ENCODE measurements at regions not wholly inside any gene's neighbourhood (a gene's known extent, or its start where the extent isn't known, plus 50 kb on each side); places are given as distances from the start of the nearest gene placed in this dataset.
"Not testable (repeated sequence)": the region's sequence is repeated elsewhere in the genome, so short reads cannot be mapped to it uniquely, and the experiment has no call there.

DNA sequence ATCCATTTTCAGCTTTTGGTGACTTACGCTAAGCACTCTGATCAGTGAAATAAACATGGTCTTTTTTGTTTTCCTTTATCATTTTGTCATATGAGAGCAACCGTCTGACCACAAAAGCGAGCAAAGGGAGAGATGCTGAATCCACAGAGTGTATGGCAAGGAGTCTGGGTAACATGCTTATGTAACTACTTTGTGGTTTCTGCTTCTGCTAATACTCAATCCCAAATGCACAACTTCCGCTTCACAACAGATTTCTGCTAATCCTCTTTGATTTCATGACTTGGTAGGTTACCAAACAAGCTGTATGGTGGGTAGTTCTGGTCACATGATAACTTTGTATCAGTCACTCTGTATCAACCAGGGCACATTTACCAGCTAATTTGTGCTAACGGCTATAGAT is 908.4 kb upstream of the CRIM1 start:
- no peak overlapping the region for H3K27ac ChIP-seq (ENCODE audit: low read depth, low read length)
- H3K36me3 ChIP-seq (ENCODE audit: control insufficient read depth, low read length) = no peaks in the 10 kb centered on the region
- no peak for TF ChIP-seq CTCF (IDR thresholded peaks at IDR 0.05; ENCODE audit: low read depth, low read length, poor library complexity, severe bottlenecking)
- no peak for TF ChIP-seq EZH2phosphoT487 (IDR thresholded peaks at IDR 0.05; ENCODE audit: borderline replicate concordance, low read length)
- no peaks in the 10 kb centered on the region for H3F3A ChIP-seq (ENCODE audit: control insufficient read depth, insufficient read depth)
- H3K4me3 ChIP-seq (ENCODE audit: low read length) = no peak overlapping the region
- no peaks in the 10 kb centered on the region for H4K20me1 ChIP-seq (ENCODE audit: control insufficient read depth, insufficient read depth, low read depth, low read length)
- no peaks in the 10 kb centered on the region for H3K27me3 ChIP-seq (ENCODE audit: control insufficient read depth, low read length)
- no peak overlapping the region for H3K4me2 ChIP-seq (ENCODE audit: low read length)
- no peaks in the 10 kb centered on the region; the same call in 1 of the 2 replicates for H3K9me2 ChIP-seq (replicated peaks; ENCODE audit: control insufficient read depth, low read length)
- H3K79me2 ChIP-seq (ENCODE audit: control insufficient read depth, low read length) = no peaks in the 10 kb centered on the region
- H3K9me3 ChIP-seq (ENCODE audit: control insufficient read depth, insufficient read depth, low read length) = no peaks in the 10 kb centered on the region
- H3K4me1 ChIP-seq (ENCODE audit: control insufficient read depth, low read length) = no peaks in the 10 kb centered on the region

GRCh38 chr2:35443087-35443486 is 912.5 kb upstream of the CRIM1 start:
- Histone ChIP-seq H3K36me3 (ENCODE audit: control insufficient read depth, low read length) (no peaks in the 10 kb centered on the region), H3K9me2 (replicated peaks; ENCODE audit: control insufficient read depth, low read length) (no peaks in the 10 kb centered on the region; the same call in 1 of the 2 replicates)

GRCh38 chr2:35441575-35441974 is 914.0 kb upstream of the CRIM1 start:
- H3K27me3 ChIP-seq (ENCODE audit: control insufficient read depth, low read length); H4K20me1 ChIP-seq (ENCODE audit: control insufficient read depth, insufficient read depth, low read depth, low read length); H3K36me3 ChIP-seq (ENCODE audit: control insufficient read depth, low read length); H3K27ac ChIP-seq (ENCODE audit: low read depth, low read length); H3K79me2 ChIP-seq (ENCODE audit: control insufficient read depth, low read length); H3K9me3 ChIP-seq (ENCODE audit: control insufficient read depth, insufficient read depth, low read length); H3K9me2 ChIP-seq (replicated peaks; ENCODE audit: control insufficient read depth, low read length); H3K4me1 ChIP-seq (ENCODE audit: control insufficient read depth, low read length); H3F3A ChIP-seq (ENCODE audit: control insufficient read depth, insufficient read depth); H3K4me3 ChIP-seq (ENCODE audit: low read length); H3K4me2 ChIP-seq (ENCODE audit: low read length): not testable (repeated sequence)

More at GRCh38 chr2:35443087-35443486, 912.5 kb upstream of the CRIM1 start:
- no peaks in the 10 kb centered on the region for H3K4me1 ChIP-seq (ENCODE audit: control insufficient read depth, low read length)
- no peaks in the 10 kb centered on the region for H4K20me1 ChIP-seq (ENCODE audit: control insufficient read depth, insufficient read depth, low read depth, low read length)
- no peak overlapping the region for H3K27ac ChIP-seq (ENCODE audit: low read depth, low read length)
- TF ChIP-seq CTCF (IDR thresholded peaks at IDR 0.05; ENCODE audit: low read depth, low read length, poor library complexity, severe bottlenecking) = no peak
- H3K27me3 ChIP-seq (ENCODE audit: control insufficient read depth, low read length) = no peaks in the 10 kb centered on the region
- no peaks in the 10 kb centered on the region for H3K79me2 ChIP-seq (ENCODE audit: control insufficient read depth, low read length)
- H3K4me2 ChIP-seq (ENCODE audit: low read length) = no peak overlapping the region
- H3K9me3 ChIP-seq (ENCODE audit: control insufficient read depth, insufficient read depth, low read length) = no peaks in the 10 kb centered on the region
- H3K4me3 ChIP-seq (ENCODE audit: low read length) = no peak overlapping the region
- no peaks in the 10 kb centered on the region for H3F3A ChIP-seq (ENCODE audit: control insufficient read depth, insufficient read depth)

- H3K27ac ChIP-seq (ENCODE audit: low read depth, low read length); H3K27me3 ChIP-seq (ENCODE audit: control insufficient read depth, low read length); H3K4me2 ChIP-seq (ENCODE audit: low read length); H3K79me2 ChIP-seq (ENCODE audit: control insufficient read depth, low read length); H3F3A ChIP-seq (ENCODE audit: control insufficient read depth, insufficient read depth); H3K9me3 ChIP-seq (ENCODE audit: control insufficient read depth, insufficient read depth, low read length); H3K4me1 ChIP-seq (ENCODE audit: control insufficient read depth, low read length); H3K9me2 ChIP-seq (replicated peaks; ENCODE audit: control insufficient read depth, low read length); H4K20me1 ChIP-seq (ENCODE audit: control insufficient read depth, insufficient read depth, low read depth, low read length); H3K4me3 ChIP-seq (ENCODE audit: low read length); H3K36me3 ChIP-seq (ENCODE audit: control insufficient read depth, low read length): not testable (repeated sequence)
Observed at GRCh38 chr2:35440308-35440707, 915.3 kb upstream of the CRIM1 start.

DNA sequence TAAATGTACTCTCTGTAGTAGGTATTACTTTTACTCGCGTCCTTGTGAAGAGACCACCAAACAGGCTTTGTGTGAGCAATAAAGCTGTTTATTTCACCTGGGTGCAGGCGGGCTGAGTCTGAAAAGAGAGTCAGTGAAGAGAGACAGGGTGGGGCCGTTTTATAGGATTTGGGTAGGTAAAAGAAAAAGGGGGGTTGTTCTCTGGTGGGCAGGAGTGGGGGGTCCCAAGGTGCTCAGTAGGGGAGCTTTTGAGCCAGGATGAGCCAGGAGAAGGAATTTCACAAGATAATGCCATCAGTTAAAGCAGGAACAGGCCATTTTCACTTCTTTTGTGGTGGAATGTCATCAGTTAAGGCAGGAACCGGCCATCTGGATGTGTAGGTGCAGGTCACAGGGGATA is 918.7 kb upstream of the CRIM1 start:
- H3K9me3 ChIP-seq (ENCODE audit: control insufficient read depth, insufficient read depth, low read length); H3K27ac ChIP-seq (ENCODE audit: low read depth, low read length); H3K4me2 ChIP-seq (ENCODE audit: low read length); H3K36me3 ChIP-seq (ENCODE audit: control insufficient read depth, low read length); H4K20me1 ChIP-seq (ENCODE audit: control insufficient read depth, insufficient read depth, low read depth, low read length); H3K79me2 ChIP-seq (ENCODE audit: control insufficient read depth, low read length); H3K27me3 ChIP-seq (ENCODE audit: control insufficient read depth, low read length); H3F3A ChIP-seq (ENCODE audit: control insufficient read depth, insufficient read depth); H3K9me2 ChIP-seq (replicated peaks; ENCODE audit: control insufficient read depth, low read length); H3K4me3 ChIP-seq (ENCODE audit: low read length); H3K4me1 ChIP-seq (ENCODE audit: control insufficient read depth, low read length): not testable (repeated sequence)
